ENCODE measurements at regions not wholly inside any gene's neighbourhood (a gene's known extent, or its start where the extent isn't known, plus 50 kb on each side); places are given as distances from the start of the nearest gene placed in this dataset.

DNA sequence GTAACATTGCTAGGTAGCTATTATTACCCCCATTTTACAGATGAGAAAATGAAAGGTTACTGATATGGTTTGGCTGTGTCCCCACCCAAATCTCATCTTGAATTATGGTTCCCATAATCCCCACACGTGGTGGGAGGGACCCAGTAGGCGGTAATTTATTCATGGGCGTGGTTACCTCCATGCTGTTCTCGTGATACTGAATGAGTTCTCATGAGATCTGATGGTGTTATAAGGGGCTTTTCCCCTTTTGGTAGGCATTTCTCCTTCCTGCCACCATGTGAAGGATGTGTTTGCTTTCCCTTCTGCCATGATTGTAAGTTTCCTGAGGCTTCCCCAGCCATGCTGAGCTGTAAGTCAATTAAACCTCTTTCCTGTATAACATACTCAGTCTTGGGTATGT is 252.1 kb downstream of the OPA1 start:
- no peak for TF ChIP-seq CTCF (IDR thresholded peaks at IDR 0.05 in 8 of 11, conservative IDR thresholded peaks at IDR 0.05 in 3 of 11)
- TF ChIP-seq POLR2AphosphoS5 (IDR thresholded peaks at IDR 0.05): no peak
- TF ChIP-seq POLR2A (IDR thresholded peaks at IDR 0.05): no peak
